C4-2B (cell line): ENCODE measurements at regions not wholly inside any gene's neighbourhood (a gene's known extent, or its start where the extent isn't known, plus 50 kb on each side); places are given as distances from the start of the nearest gene placed in this dataset.
"Not testable (repeated sequence)": the region's sequence is repeated elsewhere in the genome, so short reads cannot be mapped to it uniquely, and the experiment has no call there.

Experiments used
- H3K27ac ChIP-seq: fragments of 450-650 bp; 2 replicates; pipeline ENCODE4 v1.5.1; 2017
- CTCF ChIP-seq: fragments of 450-650 bp; conservative IDR thresholded peaks from 2 replicates; pipeline ENCODE4 v1.5.1; 2017; ENCODE audit warnings: mild to moderate bottlenecking
- ZFX ChIP-seq: fragments of 450-650 bp; IDR thresholded peaks from 2 replicates; pipeline ENCODE4 v1.6.1; 2017

GRCh38 chr7:26937306-26937705 is 72.9 kb upstream of the SKAP2 start:
- no peak overlapping the region for H3K27ac ChIP-seq
- TF ChIP-seq CTCF (no peak), ZFX (no peak)

- H3K27ac ChIP-seq, result not testable (repeated sequence)
Measured at GRCh38 chr7:26932616-26933015, 68.2 kb upstream of the SKAP2 start.

GRCh38 chr7:26930845-26931244 is 66.5 kb upstream of the SKAP2 start:
- TF ChIP-seq CTCF (no peak), ZFX (no peak)
- no peak overlapping the region for H3K27ac ChIP-seq

GRCh38 chr7:26930201-26930600 is 65.8 kb upstream of the SKAP2 start:
- TF ChIP-seq ZFX (no peak), CTCF (no peak)
- H3K27ac ChIP-seq, result no peak overlapping the region

- no peak overlapping the region for H3K27ac ChIP-seq
- TF ChIP-seq ZFX, result no peak
- TF ChIP-seq CTCF, result no peak
Measured at GRCh38 chr7:26928703-26929347, 64.4 kb upstream of the SKAP2 start.

GRCh38 chr7:26925768-26926167 is 61.4 kb upstream of the SKAP2 start:
- H3K27ac ChIP-seq, result no peak overlapping the region
- TF ChIP-seq CTCF (no peak), ZFX (no peak)

GRCh38 chr7:26924149-26924767 is 59.9 kb upstream of the SKAP2 start:
- TF ChIP-seq CTCF, result no peak
- TF ChIP-seq ZFX, result no peak
- no peak overlapping the region for H3K27ac ChIP-seq

GRCh38 chr7:26919906-26920493 is 55.6 kb upstream of the SKAP2 start:
- no peak for TF ChIP-seq CTCF
- TF ChIP-seq ZFX, result no peak
- no peak overlapping the region for H3K27ac ChIP-seq
